ENCODE measurements at regions not wholly inside any gene's neighbourhood (a gene's known extent, or its start where the extent isn't known, plus 50 kb on each side); places are given as distances from the start of the nearest gene placed in this dataset.

DNA sequence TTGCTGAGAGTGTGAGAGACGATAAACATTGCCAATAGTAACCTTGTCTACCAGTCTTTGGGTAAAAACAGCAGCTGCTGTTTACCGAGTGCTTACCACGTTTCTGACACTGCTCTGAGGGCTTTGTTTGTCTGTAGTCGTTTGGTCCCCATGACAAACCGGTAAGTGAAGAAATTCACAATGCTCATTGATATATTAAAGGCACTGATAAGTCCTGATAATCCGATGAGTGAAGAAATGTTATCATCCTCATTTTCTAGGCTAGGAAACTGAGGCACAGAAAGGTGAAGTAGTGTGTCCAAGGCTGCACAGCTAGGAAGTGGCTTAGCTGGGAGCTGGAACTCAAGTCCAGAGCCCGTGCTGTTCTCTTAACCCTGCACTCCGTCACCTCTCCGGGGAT, 138.6 kb downstream of the SCARB1 start:
- TF ChIP-seq, protein P1, sequence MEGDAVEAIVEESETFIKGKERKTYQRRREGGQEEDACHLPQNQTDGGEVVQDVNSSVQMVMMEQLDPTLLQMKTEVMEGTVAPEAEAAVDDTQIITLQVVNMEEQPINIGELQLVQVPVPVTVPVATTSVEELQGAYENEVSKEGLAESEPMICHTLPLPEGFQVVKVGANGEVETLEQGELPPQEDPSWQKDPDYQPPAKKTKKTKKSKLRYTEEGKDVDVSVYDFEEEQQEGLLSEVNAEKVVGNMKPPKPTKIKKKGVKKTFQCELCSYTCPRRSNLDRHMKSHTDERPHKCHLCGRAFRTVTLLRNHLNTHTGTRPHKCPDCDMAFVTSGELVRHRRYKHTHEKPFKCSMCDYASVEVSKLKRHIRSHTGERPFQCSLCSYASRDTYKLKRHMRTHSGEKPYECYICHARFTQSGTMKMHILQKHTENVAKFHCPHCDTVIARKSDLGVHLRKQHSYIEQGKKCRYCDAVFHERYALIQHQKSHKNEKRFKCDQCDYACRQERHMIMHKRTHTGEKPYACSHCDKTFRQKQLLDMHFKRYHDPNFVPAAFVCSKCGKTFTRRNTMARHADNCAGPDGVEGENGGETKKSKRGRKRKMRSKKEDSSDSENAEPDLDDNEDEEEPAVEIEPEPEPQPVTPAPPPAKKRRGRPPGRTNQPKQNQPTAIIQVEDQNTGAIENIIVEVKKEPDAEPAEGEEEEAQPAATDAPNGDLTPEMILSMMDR (IDR thresholded peaks at IDR 0.05; ENCODE audit: low read length), result no peak
- TF ChIP-seq EZH2 (IDR thresholded peaks at IDR 0.05; ENCODE audit: borderline replicate concordance, low read length), result no peak

Measured in OCI-LY1 (cell line).